AG10803 (cell line): ENCODE measurements at regions not wholly inside any gene's neighbourhood (a gene's known extent, or its start where the extent isn't known, plus 50 kb on each side); places are given as distances from the start of the nearest gene placed in this dataset.

ENCODE experiments used
- DNase-seq: peaks from one replicate; pipeline ENCODE4 v3.0.0; 2010; ENCODE audit warnings: low read depth
- H3K4me3 ChIP-seq: 2 replicates; pipeline ENCODE4 v1.5.1; 2011; ENCODE audit warnings: mild to moderate bottlenecking, low read length, control low read depth
- TF ChIP-seq, protein P1 (sequence below): conservative IDR thresholded peaks from 2 replicates; pipeline ENCODE4 v1.5.1; 2011; ENCODE audit warnings: mild to moderate bottlenecking, low read length, control low read depth, inconsistent platforms

DNA sequence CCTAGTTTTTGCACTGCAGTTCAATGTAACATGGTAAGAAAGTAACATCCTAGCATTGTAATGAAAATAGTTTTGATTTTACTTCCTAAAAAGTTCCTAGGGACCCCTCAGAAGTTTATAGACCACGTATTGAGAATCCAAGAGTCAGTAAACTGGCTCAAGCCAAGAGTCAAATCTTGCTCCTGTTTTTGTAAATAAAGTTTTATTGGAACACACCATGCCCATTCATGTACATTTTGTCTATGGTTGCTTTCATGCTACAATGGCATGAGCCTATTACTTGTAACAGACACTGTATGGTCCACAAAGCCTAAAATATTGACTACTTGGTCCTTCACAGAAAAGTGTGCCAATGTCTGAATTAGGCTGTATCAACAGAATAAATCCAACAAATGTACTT, 301.0 kb downstream of the LMO4 start:
- H3K4me3 ChIP-seq = no peak overlapping the region
- no peak for DNase-seq
- TF ChIP-seq, protein P1, sequence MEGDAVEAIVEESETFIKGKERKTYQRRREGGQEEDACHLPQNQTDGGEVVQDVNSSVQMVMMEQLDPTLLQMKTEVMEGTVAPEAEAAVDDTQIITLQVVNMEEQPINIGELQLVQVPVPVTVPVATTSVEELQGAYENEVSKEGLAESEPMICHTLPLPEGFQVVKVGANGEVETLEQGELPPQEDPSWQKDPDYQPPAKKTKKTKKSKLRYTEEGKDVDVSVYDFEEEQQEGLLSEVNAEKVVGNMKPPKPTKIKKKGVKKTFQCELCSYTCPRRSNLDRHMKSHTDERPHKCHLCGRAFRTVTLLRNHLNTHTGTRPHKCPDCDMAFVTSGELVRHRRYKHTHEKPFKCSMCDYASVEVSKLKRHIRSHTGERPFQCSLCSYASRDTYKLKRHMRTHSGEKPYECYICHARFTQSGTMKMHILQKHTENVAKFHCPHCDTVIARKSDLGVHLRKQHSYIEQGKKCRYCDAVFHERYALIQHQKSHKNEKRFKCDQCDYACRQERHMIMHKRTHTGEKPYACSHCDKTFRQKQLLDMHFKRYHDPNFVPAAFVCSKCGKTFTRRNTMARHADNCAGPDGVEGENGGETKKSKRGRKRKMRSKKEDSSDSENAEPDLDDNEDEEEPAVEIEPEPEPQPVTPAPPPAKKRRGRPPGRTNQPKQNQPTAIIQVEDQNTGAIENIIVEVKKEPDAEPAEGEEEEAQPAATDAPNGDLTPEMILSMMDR = no peak

DNA sequence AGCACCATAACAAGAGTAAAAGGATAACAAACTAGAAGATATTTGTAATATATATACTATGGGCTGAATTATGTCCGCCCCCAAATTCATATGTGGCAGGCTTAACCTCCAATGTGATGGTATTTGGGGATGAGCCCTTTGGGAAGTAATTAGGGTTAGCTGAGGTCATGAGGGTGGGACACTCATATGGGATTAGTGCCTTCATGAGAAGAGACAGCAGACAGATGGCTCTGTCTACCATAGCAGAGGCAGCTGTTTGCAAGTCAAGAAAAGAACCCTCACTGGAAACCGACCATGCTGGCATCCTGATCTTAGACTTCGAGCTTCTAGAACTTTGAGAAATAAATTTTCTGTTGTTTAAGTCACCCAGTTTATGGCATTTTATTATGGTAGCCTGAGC, 303.6 kb downstream of the LMO4 start:
- DNase-seq = no peak
- H3K4me3 ChIP-seq = no peak overlapping the region
- TF ChIP-seq, protein P1 = no peak

DNA sequence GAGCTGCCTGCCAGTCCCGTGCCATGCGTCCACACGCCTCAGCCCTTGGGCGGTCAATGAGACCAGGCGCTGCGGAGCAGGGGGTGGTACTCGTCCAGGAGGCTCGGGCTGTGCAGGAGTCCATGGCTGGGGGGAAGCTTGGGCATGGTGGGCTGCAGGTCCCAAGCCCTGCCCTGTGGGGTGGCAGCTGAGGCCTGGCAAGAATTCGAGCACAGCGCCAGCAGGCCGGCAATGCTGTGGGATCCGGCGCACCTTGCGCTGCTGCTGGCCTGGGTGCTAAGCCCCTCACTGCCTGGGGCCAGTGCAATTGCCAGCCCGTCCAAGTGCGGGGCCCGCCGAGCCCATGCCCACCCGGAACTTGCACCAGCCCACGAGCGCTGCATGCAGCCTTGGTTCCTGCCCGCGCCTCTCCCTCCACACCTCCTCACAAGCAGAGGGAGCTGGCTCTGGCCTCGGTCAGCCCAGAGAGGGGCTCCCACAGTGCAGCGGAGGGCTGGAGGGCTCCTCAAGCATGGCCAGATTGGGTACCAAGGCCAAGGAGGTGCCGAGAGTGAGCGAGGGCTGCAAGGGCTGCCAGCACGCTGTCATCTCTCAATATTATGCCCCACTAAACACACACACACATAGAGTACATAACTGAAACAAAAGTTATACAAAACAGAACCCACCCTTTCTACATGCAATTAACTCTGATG, 307.7 kb downstream of the LMO4 start:
- no peak overlapping the region for H3K4me3 ChIP-seq
- no peak for DNase-seq

DNA sequence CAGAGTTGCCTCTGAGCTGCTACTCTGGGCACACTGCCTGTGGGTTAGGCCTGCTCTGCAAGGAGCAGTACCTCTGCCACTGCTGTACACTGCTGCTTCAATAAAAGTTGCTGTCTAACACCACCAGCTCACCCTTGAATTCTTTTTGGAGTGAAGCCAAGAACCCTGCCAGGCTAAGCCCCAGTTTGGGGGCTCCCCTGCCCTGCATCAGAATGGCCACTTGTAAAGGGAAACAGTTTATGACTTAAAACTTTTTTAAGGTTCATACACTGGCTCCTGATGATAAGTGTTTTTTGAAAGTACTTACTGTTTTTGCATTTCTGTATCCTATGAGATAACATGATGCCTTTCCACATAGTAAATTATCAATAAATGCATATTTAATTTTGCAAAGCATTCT, 310.0 kb downstream of the LMO4 start:
- no peak overlapping the region for H3K4me3 ChIP-seq
- DNase-seq = no peak
- TF ChIP-seq, protein P1 = no peak

More for the DNA sequence above, 307.7 kb downstream of the LMO4 start:
- TF ChIP-seq, protein P1 = no peak

DNA sequence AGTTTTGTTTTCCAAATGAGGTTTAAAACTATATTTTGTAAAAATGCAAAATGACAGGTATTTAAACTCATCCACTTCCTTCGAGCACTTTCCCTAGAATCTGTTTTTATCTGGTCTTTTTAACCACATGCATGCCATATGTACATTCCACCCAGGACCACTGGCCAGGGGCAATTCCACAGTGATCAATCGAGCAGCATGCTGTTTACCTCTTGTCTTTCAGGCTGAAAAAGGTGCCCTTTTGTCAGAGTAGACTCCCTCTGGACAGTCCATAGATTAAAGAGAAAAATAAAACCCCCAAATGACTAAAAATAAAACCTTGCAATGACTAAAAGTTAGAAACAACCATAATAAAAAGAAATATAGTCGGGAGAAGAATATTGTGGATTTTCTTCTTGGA, 313.3 kb downstream of the LMO4 start:
- no peak for DNase-seq
- TF ChIP-seq, protein P1 = no peak
- H3K4me3 ChIP-seq = no peak overlapping the region

DNA sequence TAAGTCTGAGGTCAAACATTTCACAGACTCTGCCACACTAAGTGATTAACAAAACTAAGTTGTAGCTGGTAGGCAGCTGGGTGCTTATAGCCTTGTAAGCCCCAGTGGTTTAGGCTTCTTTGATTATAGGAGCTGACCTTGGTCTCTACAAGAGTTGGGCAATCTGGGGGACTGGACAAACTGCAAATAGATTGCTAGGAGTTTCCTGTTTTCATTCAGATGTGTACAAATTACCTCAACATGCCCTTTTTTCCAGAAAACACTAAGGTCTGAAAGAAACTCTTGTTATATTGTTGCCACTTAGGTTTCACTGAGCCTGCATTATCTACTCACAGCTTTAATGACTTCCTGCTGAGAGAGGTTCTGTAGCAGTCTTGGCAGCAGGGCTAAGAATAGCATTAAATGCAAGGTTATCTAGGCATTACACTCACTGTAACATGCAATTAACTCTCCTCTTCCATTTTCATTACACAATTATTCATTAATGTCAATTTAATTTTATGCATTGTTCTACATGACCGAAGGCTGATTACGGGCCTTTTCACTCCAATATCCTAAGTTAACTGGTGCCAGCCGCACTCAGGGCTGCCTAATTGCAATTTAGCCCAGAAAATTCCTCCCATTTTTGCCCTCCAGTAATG, 314.0 kb downstream of the LMO4 start:
- no peak overlapping the region for H3K4me3 ChIP-seq
- TF ChIP-seq, protein P1 = no peak

DNA sequence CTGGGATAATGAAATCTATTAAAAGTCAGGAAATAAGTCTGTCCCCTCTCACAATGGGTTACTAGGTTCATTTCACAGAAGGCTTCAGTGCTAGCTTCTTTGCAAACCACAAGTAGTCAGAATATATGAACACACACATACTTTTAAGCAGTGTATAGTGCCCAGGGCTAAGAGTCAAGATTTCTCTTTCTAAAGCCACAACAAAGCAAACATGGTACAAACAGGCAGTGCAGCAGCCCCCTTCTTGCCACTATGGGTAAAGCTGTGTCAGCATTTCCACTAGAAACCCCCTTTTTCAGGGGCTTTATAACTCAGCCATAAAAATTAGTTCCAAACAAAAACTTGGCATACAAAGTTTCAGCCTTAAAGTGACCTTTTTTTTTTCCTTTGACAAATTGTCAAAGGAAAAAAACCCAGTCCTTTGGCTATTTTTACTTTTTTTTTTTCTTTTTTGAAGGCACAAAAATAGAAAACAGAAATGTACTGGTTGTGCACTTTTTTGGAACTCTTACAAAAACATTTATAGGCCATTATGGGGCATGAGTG, 315.4 kb downstream of the LMO4 start:
- TF ChIP-seq, protein P1 = no peak
- DNase-seq = peak; percentile 23

More for the DNA sequence above, 314.0 kb downstream of the LMO4 start:
- peak; percentile 4 for DNase-seq

More for the DNA sequence above, 315.4 kb downstream of the LMO4 start:
- no peak overlapping the region for H3K4me3 ChIP-seq
